ENCODE measurements at regions not wholly inside any gene's neighbourhood (a gene's known extent, or its start where the extent isn't known, plus 50 kb on each side); places are given as distances from the start of the nearest gene placed in this dataset.

- no peak for DNase-seq (ENCODE audit: low spot score in 2 of 2)
- H3K4me3 ChIP-seq: no peak overlapping the region
- no peaks in the 10 kb centered on the region for H3K9me3 ChIP-seq
- H3K36me3 ChIP-seq (replicated peaks): no peaks in the 10 kb centered on the region
- in situ Hi-C loops (cut with MboI; ENCODE audit: low sequenced_read_pairs): no loop called here
- H3K27me3 ChIP-seq (ENCODE audit: low read depth): no peaks in the 10 kb centered on the region
- H3K4me1 ChIP-seq: no peaks in the 10 kb centered on the region
Measured at GRCh38 chr2:160862226-160862625, 298.0 kb upstream of the TANK start.

- in situ Hi-C loops (cut with MboI; ENCODE audit: low sequenced_read_pairs): no loop called here
- no peak for DNase-seq (ENCODE audit: low spot score in 2 of 2)
- Histone ChIP-seq H3K4me1 (no peaks in the 10 kb centered on the region), H3K27me3 (ENCODE audit: low read depth) (no peaks in the 10 kb centered on the region), H3K9me3 (no peaks in the 10 kb centered on the region), H3K36me3 (replicated peaks) (no peaks in the 10 kb centered on the region), H3K4me3 (no peak overlapping the region)
Measured at GRCh38 chr2:160868891-160869290, 291.3 kb upstream of the TANK start.

- Histone ChIP-seq H3K36me3 (replicated peaks) (no peaks in the 10 kb centered on the region), H3K4me1 (no peaks in the 10 kb centered on the region), H3K27me3 (ENCODE audit: low read depth) (no peaks in the 10 kb centered on the region), H3K4me3 (no peak overlapping the region), H3K9me3 (no peaks in the 10 kb centered on the region)
- no peak for DNase-seq (ENCODE audit: low spot score in 2 of 2)
- in situ Hi-C loops (cut with MboI; ENCODE audit: low sequenced_read_pairs): no loop called here
Measured at GRCh38 chr2:160869411-160869810, 290.8 kb upstream of the TANK start.

GRCh38 chr2:160870729-160871465 is 289.3 kb upstream of the TANK start:
- Histone ChIP-seq H3K36me3 (replicated peaks) (no peaks in the 10 kb centered on the region), H3K9me3 (no peaks in the 10 kb centered on the region), H3K27me3 (ENCODE audit: low read depth) (no peaks in the 10 kb centered on the region), H3K4me3 (no peak overlapping the region), H3K4me1 (no peaks in the 10 kb centered on the region)
- in situ Hi-C loops (cut with MboI; ENCODE audit: low sequenced_read_pairs): no loop called here
- no peak for DNase-seq (ENCODE audit: low spot score in 2 of 2)

- Histone ChIP-seq H3K27me3 (ENCODE audit: low read depth) (no peaks in the 10 kb centered on the region), H3K4me1 (no peaks in the 10 kb centered on the region), H3K9me3 (no peaks in the 10 kb centered on the region), H3K36me3 (replicated peaks) (no peaks in the 10 kb centered on the region), H3K4me3 (no peak overlapping the region)
- no peak for DNase-seq (ENCODE audit: low spot score in 2 of 2)
- in situ Hi-C loops (cut with MboI; ENCODE audit: low sequenced_read_pairs): no loop called here
Measured at GRCh38 chr2:160871953-160872352, 288.3 kb upstream of the TANK start.

- in situ Hi-C loops (cut with MboI; ENCODE audit: low sequenced_read_pairs): no loop called here
Measured at GRCh38 chr2:160876029-160876428, 284.2 kb upstream of the TANK start.

GRCh38 chr2:160876765-160877164 is 283.5 kb upstream of the TANK start:
- Histone ChIP-seq H3K4me1 (no peaks in the 10 kb centered on the region), H3K4me3 (no peak overlapping the region), H3K27me3 (ENCODE audit: low read depth) (no peaks in the 10 kb centered on the region), H3K36me3 (replicated peaks) (no peaks in the 10 kb centered on the region), H3K9me3 (no peaks in the 10 kb centered on the region)
- DNase-seq (ENCODE audit: low spot score in 2 of 2): no peak
- in situ Hi-C loops (cut with MboI; ENCODE audit: low sequenced_read_pairs): no loop called here

More at GRCh38 chr2:160876029-160876428, 284.2 kb upstream of the TANK start:
- Histone ChIP-seq H3K9me3 (no peaks in the 10 kb centered on the region), H3K4me1 (no peaks in the 10 kb centered on the region), H3K27me3 (ENCODE audit: low read depth) (no peaks in the 10 kb centered on the region), H3K4me3 (no peak overlapping the region), H3K36me3 (replicated peaks) (no peaks in the 10 kb centered on the region)
- peak; percentile 2 to 8 for DNase-seq (ENCODE audit: low spot score in 2 of 2)

GRCh38 chr2:160878618-160879017 is 281.6 kb upstream of the TANK start:
- no peaks in the 10 kb centered on the region for H3K4me1 ChIP-seq
- no peak for DNase-seq (ENCODE audit: low spot score in 2 of 2)
- no peak overlapping the region for H3K4me3 ChIP-seq
- in situ Hi-C loops (cut with MboI; ENCODE audit: low sequenced_read_pairs): no loop called here
- no peaks in the 10 kb centered on the region for H3K36me3 ChIP-seq (replicated peaks)
- no peaks in the 10 kb centered on the region for H3K27me3 ChIP-seq (ENCODE audit: low read depth)
- no peaks in the 10 kb centered on the region for H3K9me3 ChIP-seq

- H3K9me3 ChIP-seq: no peaks in the 10 kb centered on the region
- H3K4me3 ChIP-seq: no peak overlapping the region
- no peaks in the 10 kb centered on the region for H3K4me1 ChIP-seq
- H3K27me3 ChIP-seq (ENCODE audit: low read depth): no peaks in the 10 kb centered on the region
- H3K36me3 ChIP-seq (replicated peaks): no peaks in the 10 kb centered on the region
- in situ Hi-C loops (cut with MboI; ENCODE audit: low sequenced_read_pairs): no loop called here
- no peak for DNase-seq (ENCODE audit: low spot score in 2 of 2)
Measured at GRCh38 chr2:160882906-160883305, 277.3 kb upstream of the TANK start.

GRCh38 chr2:160884056-160884455 is 276.2 kb upstream of the TANK start:
- Histone ChIP-seq H3K4me1 (no peaks in the 10 kb centered on the region), H3K36me3 (replicated peaks) (no peaks in the 10 kb centered on the region), H3K4me3 (no peak overlapping the region), H3K9me3 (no peaks in the 10 kb centered on the region), H3K27me3 (ENCODE audit: low read depth) (no peaks in the 10 kb centered on the region)
- in situ Hi-C loops (cut with MboI; ENCODE audit: low sequenced_read_pairs): no loop called here
- DNase-seq (ENCODE audit: low spot score in 2 of 2): no peak

GRCh38 chr2:160889439-160890170 is 270.6 kb upstream of the TANK start:
- no peak overlapping the region for H3K4me3 ChIP-seq
- no peaks in the 10 kb centered on the region for H3K9me3 ChIP-seq
- DNase-seq (ENCODE audit: low spot score in 2 of 2): no peak
- H3K4me1 ChIP-seq: no peaks in the 10 kb centered on the region
- no peaks in the 10 kb centered on the region for H3K27me3 ChIP-seq (ENCODE audit: low read depth)
- in situ Hi-C loops (cut with MboI; ENCODE audit: low sequenced_read_pairs): no loop called here
- no peaks in the 10 kb centered on the region for H3K36me3 ChIP-seq (replicated peaks)

- no peaks in the 10 kb centered on the region for H3K36me3 ChIP-seq (replicated peaks)
- DNase-seq (ENCODE audit: low spot score in 2 of 2): no peak
- H3K27me3 ChIP-seq (ENCODE audit: low read depth): no peaks in the 10 kb centered on the region
- no peaks in the 10 kb centered on the region for H3K9me3 ChIP-seq
- in situ Hi-C loops (cut with MboI; ENCODE audit: low sequenced_read_pairs): no loop called here
- H3K4me1 ChIP-seq: no peaks in the 10 kb centered on the region
- no peak overlapping the region for H3K4me3 ChIP-seq
Measured at GRCh38 chr2:160890667-160891352, 269.4 kb upstream of the TANK start.

- H3K4me3 ChIP-seq: no peak overlapping the region
- DNase-seq (ENCODE audit: low spot score in 2 of 2): no peak
- no peaks in the 10 kb centered on the region for H3K27me3 ChIP-seq (ENCODE audit: low read depth)
- no peaks in the 10 kb centered on the region for H3K4me1 ChIP-seq
- in situ Hi-C loops (cut with MboI; ENCODE audit: low sequenced_read_pairs): no loop called here
- H3K9me3 ChIP-seq: no peaks in the 10 kb centered on the region
- no peaks in the 10 kb centered on the region for H3K36me3 ChIP-seq (replicated peaks)
Measured at GRCh38 chr2:160891353-160891740, 268.9 kb upstream of the TANK start.

- Histone ChIP-seq H3K4me1 (no peaks in the 10 kb centered on the region), H3K4me3 (no peak overlapping the region), H3K36me3 (replicated peaks) (no peaks in the 10 kb centered on the region), H3K27me3 (ENCODE audit: low read depth) (no peaks in the 10 kb centered on the region), H3K9me3 (no peaks in the 10 kb centered on the region)
- in situ Hi-C loops (cut with MboI; ENCODE audit: low sequenced_read_pairs): no loop called here
- no peak for DNase-seq (ENCODE audit: low spot score in 2 of 2)
Measured at GRCh38 chr2:160892204-160892603, 268.0 kb upstream of the TANK start.

All from HAP-1 (cell line).